H9 (cell line): ENCODE measurements at regions not wholly inside any gene's neighbourhood (a gene's known extent, or its start where the extent isn't known, plus 50 kb on each side); places are given as distances from the start of the nearest gene placed in this dataset.

Experiments used
- DNase-seq: peaks from one replicate; pipeline ENCODE4 v3.0.0-alpha.2; 2017
- H2AFZ ChIP-seq: one replicate; pipeline ENCODE4 v1.6.1; 2013; ENCODE audit warnings: mild to moderate bottlenecking, low read length, control low read depth, moderate library complexity
- H2AK5ac ChIP-seq: 2 replicates; pipeline ENCODE4 v1.6.1; 2013; ENCODE audit warnings: low read length, control low read depth, mixed read lengths; ENCODE audit not compliant: insufficient read length
- H2BK120ac ChIP-seq: one replicate; pipeline ENCODE4 v1.6.1; 2013; ENCODE audit warnings: low read depth, mild to moderate bottlenecking, low read length, control low read depth, inconsistent platforms; ENCODE audit not compliant: poor library complexity, severe bottlenecking
- H2BK12ac ChIP-seq: 2 replicates; pipeline ENCODE4 v1.6.1; 2013; ENCODE audit warnings: low read length, control low read depth, mixed read lengths, low read depth; ENCODE audit not compliant: insufficient read length
- H2BK15ac ChIP-seq: 2 replicates; pipeline ENCODE4 v1.6.1; 2013; ENCODE audit warnings: low read depth, low read length, control low read depth
- H2BK20ac ChIP-seq: one replicate; pipeline ENCODE4 v1.6.1; 2013; ENCODE audit warnings: low read depth, mild to moderate bottlenecking, low read length, control low read depth, inconsistent platforms; ENCODE audit not compliant: poor library complexity, severe bottlenecking
- H2BK5ac ChIP-seq: 2 replicates; pipeline ENCODE4 v1.6.1; 2013; ENCODE audit warnings: low read length, control low read depth, mixed read lengths; ENCODE audit not compliant: insufficient read length
- H3K14ac ChIP-seq: 2 replicates; pipeline ENCODE4 v1.6.1; 2013; ENCODE audit warnings: low read length, control low read depth; ENCODE audit not compliant: insufficient read depth
- H3K18ac ChIP-seq: 2 replicates; pipeline ENCODE4 v1.6.1; 2013; ENCODE audit warnings: low read depth, mild to moderate bottlenecking, mixed read lengths, low read length, control low read depth; ENCODE audit not compliant: insufficient read length
- H3K23ac ChIP-seq: 2 replicates; pipeline ENCODE4 v1.6.1; 2013; ENCODE audit warnings: low read length, control low read depth, mixed read lengths, low read depth; ENCODE audit not compliant: insufficient read length
- H3K23me2 ChIP-seq: 2 replicates; pipeline ENCODE4 v1.6.1; 2013; ENCODE audit warnings: low read depth, mild to moderate bottlenecking, mixed read lengths, low read length, control low read depth; ENCODE audit not compliant: insufficient read length, poor library complexity, severe bottlenecking
- H3K27ac ChIP-seq: 2 replicates; pipeline ENCODE4 v1.5.1; 2013; ENCODE audit warnings: low read length, control low read depth, mixed read lengths, low read depth; ENCODE audit not compliant: insufficient read length
- H3K27me3 ChIP-seq: 2 replicates; pipeline ENCODE4 v1.6.1; 2013; ENCODE audit warnings: low read length, control low read depth, inconsistent platforms; ENCODE audit not compliant: insufficient read depth
- H3K4ac ChIP-seq: 2 replicates; pipeline ENCODE4 v1.6.1; 2013; ENCODE audit warnings: low read depth, mild to moderate bottlenecking, control low read depth, inconsistent platforms, low read length, moderate library complexity
- H3K4me1 ChIP-seq: 2 replicates; pipeline ENCODE4 v1.6.1; 2013; ENCODE audit warnings: low read length, control low read depth, inconsistent platforms; ENCODE audit not compliant: insufficient read depth
- H3K4me2 ChIP-seq: 2 replicates; pipeline ENCODE4 v1.6.1; 2013; ENCODE audit warnings: low read length, control low read depth, mixed read lengths; ENCODE audit not compliant: insufficient read length, insufficient read depth
- H3K56ac ChIP-seq: 2 replicates; pipeline ENCODE4 v1.6.1; 2013; ENCODE audit warnings: low read depth, mild to moderate bottlenecking, mixed read lengths, low read length, control low read depth; ENCODE audit not compliant: insufficient read length
- H3K79me1 ChIP-seq: 2 replicates; pipeline ENCODE4 v1.6.1; 2013; ENCODE audit warnings: low read depth, mild to moderate bottlenecking, moderate library complexity, low read length, control low read depth, inconsistent platforms; ENCODE audit not compliant: insufficient read depth, poor library complexity, severe bottlenecking
- H3K79me2 ChIP-seq: 2 replicates; pipeline ENCODE4 v1.6.1; 2013; ENCODE audit warnings: low read length, control low read depth, inconsistent platforms; ENCODE audit not compliant: insufficient read depth
- H3K9ac ChIP-seq: 2 replicates; pipeline ENCODE4 v1.6.1; 2013; ENCODE audit warnings: low read length, control low read depth, mixed read lengths; ENCODE audit not compliant: insufficient read length; ENCODE audit errors: extremely low read depth
- H3K9me3 ChIP-seq: one replicate; pipeline ENCODE4 v1.6.1; 2013; ENCODE audit warnings: low read depth, low read length, inconsistent platforms; ENCODE audit not compliant: control insufficient read depth
- H3T11ph ChIP-seq: one replicate; pipeline ENCODE4 v1.6.1; 2013; ENCODE audit warnings: mild to moderate bottlenecking, low read length, control low read depth, inconsistent platforms
- H4K20me1 ChIP-seq: one replicate; pipeline ENCODE4 v1.6.1; 2013; ENCODE audit not compliant: control insufficient read depth, insufficient read length, insufficient read depth
- H4K5ac ChIP-seq: 2 replicates; pipeline ENCODE4 v1.6.1; 2013; ENCODE audit warnings: low read depth, mild to moderate bottlenecking, mixed read lengths, low read length, control low read depth; ENCODE audit not compliant: insufficient read length
- H4K8ac ChIP-seq: replicated peaks from 2 replicates; pipeline ENCODE4 v1.6.1; 2013; ENCODE audit warnings: low read length, control low read depth, mixed read lengths, low read depth; ENCODE audit not compliant: insufficient read length
- H4K91ac ChIP-seq: 2 replicates; pipeline ENCODE4 v1.6.1; 2013; ENCODE audit warnings: low read depth, mild to moderate bottlenecking, moderate library complexity, mixed read lengths, low read length, control low read depth; ENCODE audit not compliant: insufficient read length
- H3K27ac Mint-ChIP-seq, 3 experiments: 2 replicates in 2 of 3; 3 replicates in 1 of 3; pipeline ENCODE4 v1.8.0; 2020 to 2021; ENCODE audit warnings: mixed read lengths in 3 of 3, mild to moderate bottlenecking in 1 of 3, moderate library complexity in 1 of 3
- H3K27me3 Mint-ChIP-seq: 2 replicates; pipeline ENCODE4 v1.8.0; 2021; ENCODE audit warnings: low read depth, mild to moderate bottlenecking, moderate library complexity, mixed read lengths
- H3K36me3 Mint-ChIP-seq, 3 experiments: 2 replicates in 2 of 3; 3 replicates in 1 of 3; pipeline ENCODE4 v1.8.0; 2020 to 2021; ENCODE audit warnings: low read depth in 3 of 3, mixed read lengths in 3 of 3; ENCODE audit not compliant: insufficient read depth in 1 of 3
- H3K4me1 Mint-ChIP-seq, 2 experiments: 2 replicates each; pipeline ENCODE4 v1.8.0; 2020; ENCODE audit warnings: mixed read lengths in 2 of 2
- H3K4me3 Mint-ChIP-seq, 2 experiments: 2 replicates in 1 of 2; 3 replicates in 1 of 2; pipeline ENCODE4 v1.8.0; 2020 to 2021; ENCODE audit warnings: mild to moderate bottlenecking in 2 of 2, mixed read lengths in 2 of 2, moderate library complexity in 1 of 2
- H3K9me3 Mint-ChIP-seq, 2 experiments: 2 replicates in 1 of 2; 3 replicates in 1 of 2; pipeline ENCODE4 v1.8.0; 2020; ENCODE audit warnings: mild to moderate bottlenecking in 2 of 2, mixed read lengths in 2 of 2, moderate library complexity in 1 of 2
- WGBS: extraction: QIAGEN DNeasy Blood & Tissue Kit; methylation state at CpG from one replicate; pipeline ENCODE4 v1.1.7; 2013; ENCODE audit warnings: missing lambda C conversion rate, low lambda C conversion rate, mixed read lengths; ENCODE audit not compliant: insufficient read length; ENCODE audit errors: extremely low coverage; 5-methylcytosine and 5-hydroxymethylcytosine counted together
- TF ChIP-seq, protein P1 (sequence below): fragments of 200-600 bp; sonication (generic); conservative IDR thresholded peaks from 3 replicates; pipeline ENCODE4 v1.8.0; 2021; ENCODE audit warnings: antibody characterized with exemption, mild to moderate bottlenecking

DNA sequence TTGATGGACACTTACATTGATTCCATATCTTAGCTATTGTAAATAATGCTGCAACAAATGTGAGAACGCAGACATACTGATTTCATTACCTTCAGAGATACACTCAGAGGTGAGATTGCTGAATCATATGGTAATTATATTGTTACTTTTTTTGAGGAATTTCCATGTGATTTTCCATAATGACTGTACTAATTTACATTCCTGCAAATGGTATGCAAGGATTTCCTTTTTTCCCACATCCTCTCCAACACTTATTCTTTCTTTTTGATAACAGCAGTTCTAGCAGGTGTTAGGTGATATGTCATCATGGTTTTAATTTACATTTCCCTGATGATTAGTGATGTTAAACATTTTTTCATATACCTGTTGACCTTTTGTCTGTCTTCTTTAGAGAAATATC lies 207.7 kb downstream of the C11orf87 start:
- Mint-ChIP-seq H3K27me3 (no peaks in the 10 kb centered on the region), H3K36me3 (no peaks in the 10 kb centered on the region), H3K27ac (no peak overlapping the region), H3K9me3 (peaks cover 0 to 2% of the 10 kb centered on the region in 2 experiments; a peak in 2 of 5 replicates), H3K4me3 (no peak overlapping the region), H3K4me1 (no peaks in the 10 kb centered on the region)
- H3K9ac ChIP-seq, result no peak overlapping the region
- H4K20me1 ChIP-seq, result no peaks in the 10 kb centered on the region
- H3K4me1 ChIP-seq, result no peaks in the 10 kb centered on the region
- no peak overlapping the region for H2BK15ac ChIP-seq
- no peak overlapping the region for H3K4ac ChIP-seq
- no peak overlapping the region for H2AFZ ChIP-seq
- TF ChIP-seq, protein P1, sequence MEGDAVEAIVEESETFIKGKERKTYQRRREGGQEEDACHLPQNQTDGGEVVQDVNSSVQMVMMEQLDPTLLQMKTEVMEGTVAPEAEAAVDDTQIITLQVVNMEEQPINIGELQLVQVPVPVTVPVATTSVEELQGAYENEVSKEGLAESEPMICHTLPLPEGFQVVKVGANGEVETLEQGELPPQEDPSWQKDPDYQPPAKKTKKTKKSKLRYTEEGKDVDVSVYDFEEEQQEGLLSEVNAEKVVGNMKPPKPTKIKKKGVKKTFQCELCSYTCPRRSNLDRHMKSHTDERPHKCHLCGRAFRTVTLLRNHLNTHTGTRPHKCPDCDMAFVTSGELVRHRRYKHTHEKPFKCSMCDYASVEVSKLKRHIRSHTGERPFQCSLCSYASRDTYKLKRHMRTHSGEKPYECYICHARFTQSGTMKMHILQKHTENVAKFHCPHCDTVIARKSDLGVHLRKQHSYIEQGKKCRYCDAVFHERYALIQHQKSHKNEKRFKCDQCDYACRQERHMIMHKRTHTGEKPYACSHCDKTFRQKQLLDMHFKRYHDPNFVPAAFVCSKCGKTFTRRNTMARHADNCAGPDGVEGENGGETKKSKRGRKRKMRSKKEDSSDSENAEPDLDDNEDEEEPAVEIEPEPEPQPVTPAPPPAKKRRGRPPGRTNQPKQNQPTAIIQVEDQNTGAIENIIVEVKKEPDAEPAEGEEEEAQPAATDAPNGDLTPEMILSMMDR, result no peak
- no peak overlapping the region for H4K5ac ChIP-seq
- no peak for DNase-seq
- WGBS, result no CpG with 5 or more reads among the region's 1 CpG
- H2BK12ac ChIP-seq, result no peak overlapping the region
- H3K27ac ChIP-seq, result no peak overlapping the region
- no peak overlapping the region for H3T11ph ChIP-seq
- no peak overlapping the region for H3K4me2 ChIP-seq
- no peak overlapping the region for H2AK5ac ChIP-seq
- H3K79me1 ChIP-seq, result no peaks in the 10 kb centered on the region
- H3K56ac ChIP-seq, result no peak overlapping the region
- H2BK5ac ChIP-seq, result no peak overlapping the region
- H3K23me2 ChIP-seq, result no peaks in the 10 kb centered on the region
- no peak overlapping the region for H2BK20ac ChIP-seq
- no peak overlapping the region for H4K91ac ChIP-seq
- H4K8ac ChIP-seq, result no peak overlapping the region
- H3K27me3 ChIP-seq, result no peaks in the 10 kb centered on the region
- no peak overlapping the region for H3K18ac ChIP-seq
- H3K14ac ChIP-seq, result no peak overlapping the region
- no peaks in the 10 kb centered on the region for H3K9me3 ChIP-seq
- no peak overlapping the region for H3K23ac ChIP-seq
- H2BK120ac ChIP-seq, result no peak overlapping the region
- no peaks in the 10 kb centered on the region for H3K79me2 ChIP-seq
